ENCODE measurements at regions not wholly inside any gene's neighbourhood (a gene's known extent, or its start where the extent isn't known, plus 50 kb on each side); places are given as distances from the start of the nearest gene placed in this dataset.
A peak's percentile ranks its signal among the peaks of the same experiment; 100 is the strongest.

- intact Hi-C loops (cut with micrococcal nuclease), result loop anchor here (1.0 kb wide), 3 partner anchors 94 to 918 kb away; no protein-coding TSS in a partner anchor
These were observed 307.1 kb downstream of the RPL10L start for GRCh38 chr14:46344327-46344937.

GRCh38 chr14:46325777-46326176 lies 325.8 kb downstream of the RPL10L start:
- no peaks in the 10 kb centered on the region for H3K79me2 ChIP-seq (ENCODE audit: control insufficient read depth, insufficient read depth, low read length)

More at GRCh38 chr14:46344327-46344937, 307.1 kb downstream of the RPL10L start:
- Histone ChIP-seq H3K4me2 (ENCODE audit: insufficient read depth, low read length) (no peak overlapping the region), H3K27me3 (ENCODE audit: control insufficient read depth in 2 of 2, insufficient read depth in 2 of 2, low read length in 2 of 2) (no peaks in the 10 kb centered on the region), H2AFZ (ENCODE audit: low read depth, low read length) (no peak overlapping the region), H4K20me1 (replicated peaks; ENCODE audit: control insufficient read depth, extremely low read depth, insufficient read depth, low read length) (no peaks in the 10 kb centered on the region), H3K36me3 (ENCODE audit: control insufficient read depth in 2 of 2, extremely low read depth in 1 of 2, insufficient read depth in 2 of 2, low read length in 2 of 2) (no peaks in the 10 kb centered on the region), H3K9ac (replicated peaks; ENCODE audit: extremely low read depth, insufficient read depth, low read length) (no peak overlapping the region), H3K79me2 (ENCODE audit: control insufficient read depth, insufficient read depth, low read length) (no peaks in the 10 kb centered on the region), H3K4me3 (replicated peaks in 1 of 3; ENCODE audit: insufficient read depth in 1 of 3, low read depth in 1 of 3, low read length in 3 of 3) (no peak overlapping the region), H3K27ac (ENCODE audit: insufficient read depth, low read depth, low read length) (no peak overlapping the region), H3K4me1 (ENCODE audit: control insufficient read depth, extremely low read depth, insufficient read depth, low read length) (no peaks in the 10 kb centered on the region), H3K9me3 (replicated peaks; ENCODE audit: control insufficient read depth, insufficient read depth, low read length) (no peaks in the 10 kb centered on the region), H3K9me1 (replicated peaks; ENCODE audit: control insufficient read depth, extremely low read depth, insufficient read depth, low read length) (no peaks in the 10 kb centered on the region)
- TF ChIP-seq CTCF (IDR thresholded peaks at IDR 0.05; ENCODE audit: extremely low read depth in 1 of 2, insufficient read depth in 1 of 2, low read depth in 1 of 2, low read length in 2 of 2) (peak; percentile 57 to 63), POLR2AphosphoS5 (IDR thresholded peaks at IDR 0.05; ENCODE audit: insufficient read depth, low read depth, low read length) (no peak)
- DNase-seq (ENCODE audit: low read depth, low spot score) (peak; percentile 60), FAIRE-seq (peak; percentile 76)
- POLR2A ChIA-PET, result no interaction called here
- dilution Hi-C loops (cut with MboI; ENCODE audit: extremely low pct_ligation_motif_present, low sequenced_read_pairs), result no loop called here
- BruUV-seq (replicated peaks), result no TSS peak
- CTCF ChIA-PET, result no interaction called here

More at GRCh38 chr14:46325777-46326176, 325.8 kb downstream of the RPL10L start:
- Histone ChIP-seq H3K27me3 (ENCODE audit: control insufficient read depth in 2 of 2, insufficient read depth in 2 of 2, low read length in 2 of 2) (no peaks in the 10 kb centered on the region), H2AFZ (ENCODE audit: low read depth, low read length) (no peak overlapping the region), H3K4me1 (ENCODE audit: control insufficient read depth, extremely low read depth, insufficient read depth, low read length) (peaks cover 5% of the 10 kb centered on the region), H4K20me1 (replicated peaks; ENCODE audit: control insufficient read depth, extremely low read depth, insufficient read depth, low read length) (no peaks in the 10 kb centered on the region), H3K4me3 (replicated peaks in 1 of 3; ENCODE audit: insufficient read depth in 1 of 3, low read depth in 1 of 3, low read length in 3 of 3) (no peak overlapping the region), H3K9me1 (replicated peaks; ENCODE audit: control insufficient read depth, extremely low read depth, insufficient read depth, low read length) (no peaks in the 10 kb centered on the region), H3K9ac (replicated peaks; ENCODE audit: extremely low read depth, insufficient read depth, low read length) (no peak overlapping the region), H3K36me3 (ENCODE audit: control insufficient read depth in 2 of 2, extremely low read depth in 1 of 2, insufficient read depth in 2 of 2, low read length in 2 of 2) (no peaks in the 10 kb centered on the region), H3K4me2 (ENCODE audit: insufficient read depth, low read length) (no peak overlapping the region), H3K9me3 (replicated peaks; ENCODE audit: control insufficient read depth, insufficient read depth, low read length) (no peaks in the 10 kb centered on the region), H3K27ac (ENCODE audit: insufficient read depth, low read depth, low read length) (no peak overlapping the region)
- no peak for TF ChIP-seq JUN (IDR thresholded peaks at IDR 0.05; ENCODE audit: borderline replicate concordance, insufficient read depth, insufficient read length, low read depth)
- no peak for TF ChIP-seq POLR2AphosphoS5 (IDR thresholded peaks at IDR 0.05; ENCODE audit: insufficient read depth, low read depth, low read length)
- TF ChIP-seq FOS (IDR thresholded peaks at IDR 0.05; ENCODE audit: borderline replicate concordance, insufficient read depth, low read length), result no peak
- no peak for TF ChIP-seq MYC (IDR thresholded peaks at IDR 0.05; ENCODE audit: low read depth, low read length)
- TF ChIP-seq GATA2 (IDR thresholded peaks at IDR 0.05; ENCODE audit: insufficient read depth, insufficient read length, low read depth, low read length), result no peak
- TF ChIP-seq CTCF (IDR thresholded peaks at IDR 0.05; ENCODE audit: extremely low read depth in 1 of 2, insufficient read depth in 1 of 2, low read depth in 1 of 2, low read length in 2 of 2), result no peak
- no peak for TF ChIP-seq EZH2 (IDR thresholded peaks at IDR 0.05; ENCODE audit: borderline replicate concordance, low read depth, low read length, severe bottlenecking)
- no peak for TF ChIP-seq POLR2A (IDR thresholded peaks at IDR 0.05; ENCODE audit: low read depth, low read length)
- TF ChIP-seq MAX (IDR thresholded peaks at IDR 0.05; ENCODE audit: insufficient read depth, insufficient read length), result no peak
- FAIRE-seq (no peak), DNase-seq (ENCODE audit: low read depth, low spot score) (no peak)
- POLR2A ChIA-PET, result no interaction called here
- CTCF ChIA-PET, result no interaction called here
- intact Hi-C loops (cut with micrococcal nuclease) (no loop called here), dilution Hi-C loops (cut with MboI; ENCODE audit: extremely low pct_ligation_motif_present, low sequenced_read_pairs) (no loop called here)
- BruUV-seq (replicated peaks), result no TSS peak
